Adrenal gland (tissue), 9 donors: ENCODE measurements at regions not wholly inside any gene's neighbourhood (a gene's known extent, or its start where the extent isn't known, plus 50 kb on each side); places are given as distances from the start of the nearest gene placed in this dataset.

Experiments used
- DNase-seq, 7 donors: peaks; one replicate each; pipeline ENCODE4 v3.0.0-alpha.2; 2019 to 2020
- H3K27ac ChIP-seq, 5 donors: fragments of 200-600 bp; sonication (generic) in 4 of 5; 1 replicate in 3 of 5; 2 replicates in 2 of 5; pipeline versions ENCODE4 v1.5.1 to v1.8.0; 2016 to 2020; ENCODE audit warnings: mild to moderate bottlenecking in 1 of 5
- H3K27me3 ChIP-seq: fragments of 200-600 bp; 2 replicates; pipeline ENCODE4 v1.8.0; 2021
- H3K36me3 ChIP-seq, 2 donors: fragments of 200-600 bp; replicated peaks in 1 of 2; 1 replicate in 1 of 2; 2 replicates in 1 of 2; pipeline versions ENCODE4 v1.5.1 to v1.8.0; 2018 to 2022
- H3K4me1 ChIP-seq, 2 donors: fragments of 200-600 bp; replicated peaks in 1 of 2; 1 replicate in 1 of 2; 2 replicates in 1 of 2; pipeline versions ENCODE4 v1.5.1 to v1.8.0; 2018 to 2021
- H3K4me3 ChIP-seq, 4 donors: fragments of 200-600 bp; sonication (generic) in 3 of 4; one replicate each; pipeline ENCODE4 v1.5.1; 2016 to 2018
- H3K9me3 ChIP-seq, 3 donors: fragments of 200-600 bp; sonication (generic) in 1 of 3; replicated peaks in 1 of 3; 1 replicate in 2 of 3; 2 replicates in 1 of 3; pipeline versions ENCODE4 v1.5.1 to v1.8.0; 2016 to 2021
- CTCF ChIP-seq, 6 experiments: fragments of 450-650 bp in 4 of 6; fragments of 200-600 bp in 2 of 6; sonication (generic) in 1 of 6; IDR thresholded peaks; 1 replicate in 5 of 6; 2 replicates in 1 of 6; pipeline versions ENCODE4 v1.5.1 to v1.8.0; 2016 to 2021; ENCODE audit warnings: antibody characterized with exemption in 6 of 6, mild to moderate bottlenecking in 2 of 6, moderate library complexity in 1 of 6
- POLR2A ChIP-seq, 2 donors: fragments of 450-650 bp; IDR thresholded peaks; one replicate each; pipeline ENCODE4 v1.6.1; 2017; ENCODE audit warnings: antibody characterized with exemption in 2 of 2, mild to moderate bottlenecking in 2 of 2, moderate library complexity in 1 of 2
- WGBS, 4 donors: extraction: QIAGEN DNeasy Blood & Tissue Kit in 2 of 4; methylation state at CpG; one replicate each; pipeline versions ENCODE4 v1.1.5 to v1.1.7; 2013 to 2017; 5-methylcytosine and 5-hydroxymethylcytosine counted together
- intact Hi-C, 2 donors: fragments of 100-400 bp; cut with DNase I; formaldehyde crosslinking; loops; one replicate each; pipeline versions ENCODE4 v1.14.1 to v1.15.0; 2022 to 2023
- donor health status: healthy with polysubstance abuse.
- donor health status: Bipolar disorder and iron deficiency.
- donor health status: DM: yes; HTN: yes; CAD: no.
- donor health status: DM: no; HTN: no; CAD: no.
- donor health status: DM: no; HTN: no; CAD: no.

DNA sequence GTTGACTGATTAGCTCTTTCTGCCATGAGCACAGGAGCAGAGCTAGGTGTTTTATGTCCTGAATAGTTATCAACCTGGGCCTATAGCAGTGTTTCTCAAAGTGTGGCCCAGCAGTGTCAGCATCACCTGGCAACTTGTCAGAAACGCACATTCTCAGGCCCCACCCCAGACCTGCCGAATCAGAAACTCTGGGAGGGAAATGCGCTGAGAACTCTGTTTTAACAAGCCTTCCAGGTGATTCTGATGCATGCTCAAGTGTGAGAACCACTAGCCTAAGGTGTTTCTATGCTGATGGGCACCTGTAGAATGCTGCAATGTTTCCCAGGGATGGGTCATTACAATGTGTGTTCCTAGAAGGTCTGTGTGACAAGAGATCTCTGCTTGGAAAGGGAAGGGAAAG, 257.5 kb downstream of the MID1IP1 start:
- TF ChIP-seq CTCF (IDR thresholded peaks at IDR 0.05) (no peak), POLR2A (IDR thresholded peaks at IDR 0.05) (no peak)
- Histone ChIP-seq H3K27me3 (peaks cover 6% of the 10 kb centered on the region), H3K36me3 (no peaks in the 10 kb centered on the region)

DNA sequence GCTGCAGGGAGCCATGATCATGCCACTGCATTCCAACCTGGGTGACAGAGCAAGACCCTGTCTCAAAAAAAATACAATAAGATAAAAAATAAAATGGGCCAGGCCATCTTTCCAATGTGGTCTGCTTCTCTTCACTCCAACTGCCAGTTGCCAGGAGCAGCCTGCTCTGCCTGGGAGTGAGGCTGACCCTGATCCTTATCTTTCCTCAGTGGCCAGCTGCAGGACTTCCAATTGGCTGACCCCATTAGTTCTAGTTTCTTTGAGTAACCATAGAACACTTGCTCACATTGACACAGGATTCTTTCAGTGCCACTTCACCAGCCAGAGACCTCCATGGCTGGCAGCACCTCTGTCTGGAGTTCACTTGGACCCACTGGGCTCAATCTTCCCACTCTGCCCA, 258.6 kb downstream of the MID1IP1 start:
- no peak overlapping the region for H3K27ac ChIP-seq
- intact Hi-C loops, result no loop called here
- no peaks in the 10 kb centered on the region for H3K36me3 ChIP-seq
- no peaks in the 10 kb centered on the region for H3K9me3 ChIP-seq
- no peaks in the 10 kb centered on the region for H3K4me1 ChIP-seq
- H3K4me3 ChIP-seq, result no peak overlapping the region
- no peak for TF ChIP-seq CTCF (IDR thresholded peaks at IDR 0.05)
- TF ChIP-seq POLR2A (IDR thresholded peaks at IDR 0.05), result no peak
- peaks cover 6% of the 10 kb centered on the region for H3K27me3 ChIP-seq
- DNase-seq, result no peak

More for the DNA sequence above, 257.5 kb downstream of the MID1IP1 start:
- Histone ChIP-seq H3K9me3 (no peaks in the 10 kb centered on the region), H3K27ac (no peak overlapping the region), H3K4me1 (no peaks in the 10 kb centered on the region), H3K4me3 (no peak overlapping the region)
- WGBS, 4 donors, result 79 to 100% (median 91%) methylated on average over 2 to 3 of the region's 3 CpGs
- DNase-seq, result no peak
- intact Hi-C loops, result no loop called here

- 63 to 82% (median 66%) methylated on average over 3 to 4 of the region's 4 CpGs for WGBS, 4 donors
- intact Hi-C loops, result no loop called here
- H3K4me3 ChIP-seq, result no peak overlapping the region
Observed at GRCh38 chrX:39063037-39063436, 261.8 kb downstream of the MID1IP1 start.

DNA sequence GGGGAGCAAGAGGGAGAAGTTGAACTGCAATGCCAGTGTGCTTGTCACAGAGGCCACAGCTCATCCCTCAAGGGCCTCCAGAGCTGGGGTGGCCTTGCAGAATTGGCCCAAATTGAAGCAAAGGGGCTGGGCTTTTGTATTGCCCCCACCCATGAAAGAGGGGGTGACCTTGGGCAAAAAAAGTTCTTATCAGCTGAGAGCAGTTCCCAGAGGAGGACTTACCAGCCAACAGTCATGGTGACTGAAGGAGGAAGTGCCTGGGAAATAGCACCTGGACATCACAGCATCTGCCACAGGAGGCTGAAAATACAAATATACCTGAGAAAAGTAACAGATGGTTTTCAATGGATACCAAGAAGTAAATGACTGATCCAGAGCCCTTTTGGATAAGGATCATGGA, 262.4 kb downstream of the MID1IP1 start:
- Histone ChIP-seq H3K4me3 (no peak overlapping the region), H3K4me1 (no peaks in the 10 kb centered on the region), H3K27ac (no peak overlapping the region), H3K36me3 (no peaks in the 10 kb centered on the region), H3K27me3 (peaks cover 4% of the 10 kb centered on the region), H3K9me3 (no peaks in the 10 kb centered on the region)
- DNase-seq, result no peak
- intact Hi-C loops, result no loop called here
- TF ChIP-seq CTCF (IDR thresholded peaks at IDR 0.05) (no peak), POLR2A (IDR thresholded peaks at IDR 0.05) (no peak)

More at GRCh38 chrX:39063037-39063436, 261.8 kb downstream of the MID1IP1 start:
- no peak for TF ChIP-seq POLR2A (IDR thresholded peaks at IDR 0.05)
- no peak for TF ChIP-seq CTCF (IDR thresholded peaks at IDR 0.05)
- Histone ChIP-seq H3K27ac (no peak overlapping the region), H3K27me3 (peaks cover 4% of the 10 kb centered on the region), H3K36me3 (no peaks in the 10 kb centered on the region), H3K4me1 (no peaks in the 10 kb centered on the region), H3K9me3 (no peaks in the 10 kb centered on the region)
- DNase-seq, result peak in 5 of 7 donors; percentile 9 to 49 (median 29)
